Lower leg skin (tissue), 4 donors: ENCODE measurements at regions not wholly inside any gene's neighbourhood (a gene's known extent, or its start where the extent isn't known, plus 50 kb on each side); places are given as distances from the start of the nearest gene placed in this dataset.

Source experiments
- DNase-seq, 2 donors: peaks; one replicate each; pipeline ENCODE4 v3.0.0-alpha.2; 2019; ENCODE audit warnings: low spot score in 2 of 2
- H3K4me3 ChIP-seq: fragments of 200-600 bp; sonication (generic); 2 replicates; pipeline ENCODE4 v1.5.1; 2017; ENCODE audit warnings: mild to moderate bottlenecking, low read depth; ENCODE audit not compliant: poor library complexity, severe bottlenecking
- POLR2A ChIP-seq, 2 donors: fragments of 450-650 bp; IDR thresholded peaks; one replicate each; pipeline ENCODE4 v1.6.1; 2016 to 2017; ENCODE audit warnings: antibody characterized with exemption in 2 of 2, mild to moderate bottlenecking in 1 of 2, moderate library complexity in 1 of 2
- WGBS, 2 donors: methylation state at CpG; one replicate each; pipeline ENCODE4 v1.1.5; 2018; 5-methylcytosine and 5-hydroxymethylcytosine counted together
- intact Hi-C: fragments of 100-400 bp; cut with DNase I; formaldehyde crosslinking; loops from one replicate; pipeline ENCODE4 v1.15.0; 2023; ENCODE audit warnings: low total_unique reads
- TF ChIP-seq, protein P1 (sequence below), 3 donors: fragments of 450-650 bp; IDR thresholded peaks; one replicate each; pipeline ENCODE4 v1.5.1; 2016; ENCODE audit warnings: antibody characterized with exemption in 3 of 3, mild to moderate bottlenecking in 3 of 3, moderate library complexity in 2 of 3

DNA sequence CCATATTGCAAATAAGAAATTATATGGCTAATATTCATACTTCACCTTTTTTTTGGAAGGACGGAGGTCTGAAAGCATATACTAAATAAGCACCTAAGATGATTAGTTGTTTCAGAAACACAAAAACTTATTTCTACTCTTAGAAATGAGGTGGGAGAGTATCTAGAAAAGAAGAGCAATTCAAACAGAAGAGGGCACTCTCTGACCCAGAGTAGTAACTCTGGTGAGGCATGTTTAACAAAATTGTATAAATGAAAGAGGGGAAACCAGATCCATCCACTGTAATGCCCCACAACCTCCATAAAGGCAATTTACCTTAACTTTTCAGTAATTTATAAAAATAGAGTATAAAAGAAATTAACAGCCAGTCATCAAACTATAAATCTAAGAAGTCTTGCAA lies 669.6 kb upstream of the VRK2 start:
- H3K4me3 ChIP-seq = no peak overlapping the region
- intact Hi-C loops = no loop called here
- WGBS, 2 donors = 3 to 78% methylated on average over 1 of the region's 1 CpG
- DNase-seq = no peak
- TF ChIP-seq, protein P1, sequence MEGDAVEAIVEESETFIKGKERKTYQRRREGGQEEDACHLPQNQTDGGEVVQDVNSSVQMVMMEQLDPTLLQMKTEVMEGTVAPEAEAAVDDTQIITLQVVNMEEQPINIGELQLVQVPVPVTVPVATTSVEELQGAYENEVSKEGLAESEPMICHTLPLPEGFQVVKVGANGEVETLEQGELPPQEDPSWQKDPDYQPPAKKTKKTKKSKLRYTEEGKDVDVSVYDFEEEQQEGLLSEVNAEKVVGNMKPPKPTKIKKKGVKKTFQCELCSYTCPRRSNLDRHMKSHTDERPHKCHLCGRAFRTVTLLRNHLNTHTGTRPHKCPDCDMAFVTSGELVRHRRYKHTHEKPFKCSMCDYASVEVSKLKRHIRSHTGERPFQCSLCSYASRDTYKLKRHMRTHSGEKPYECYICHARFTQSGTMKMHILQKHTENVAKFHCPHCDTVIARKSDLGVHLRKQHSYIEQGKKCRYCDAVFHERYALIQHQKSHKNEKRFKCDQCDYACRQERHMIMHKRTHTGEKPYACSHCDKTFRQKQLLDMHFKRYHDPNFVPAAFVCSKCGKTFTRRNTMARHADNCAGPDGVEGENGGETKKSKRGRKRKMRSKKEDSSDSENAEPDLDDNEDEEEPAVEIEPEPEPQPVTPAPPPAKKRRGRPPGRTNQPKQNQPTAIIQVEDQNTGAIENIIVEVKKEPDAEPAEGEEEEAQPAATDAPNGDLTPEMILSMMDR (IDR thresholded peaks at IDR 0.05) = no peak

DNA sequence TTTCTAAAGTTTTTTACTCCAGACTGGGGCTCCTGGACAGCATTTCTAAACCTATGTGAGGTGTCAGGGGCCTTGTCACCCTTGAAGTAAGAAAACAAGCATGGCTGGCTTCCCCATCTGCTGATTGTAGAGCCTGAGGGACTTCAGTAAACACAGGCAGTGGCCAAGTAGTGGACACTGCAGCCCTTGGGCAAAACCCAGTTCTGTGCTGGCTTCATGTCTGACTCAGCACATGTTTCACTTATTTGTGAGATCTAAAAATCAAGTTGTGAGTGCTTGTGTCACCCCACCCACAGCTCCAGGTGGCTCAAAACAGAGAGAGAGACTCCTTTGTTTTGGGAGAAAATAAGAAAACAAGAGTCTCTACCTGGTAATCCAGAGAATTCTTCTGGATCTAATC lies 660.3 kb upstream of the VRK2 start:
- H3K4me3 ChIP-seq = no peak overlapping the region
- intact Hi-C loops = no loop called here
- TF ChIP-seq POLR2A (IDR thresholded peaks at IDR 0.05) = no peak
- TF ChIP-seq, protein P1 (IDR thresholded peaks at IDR 0.05) = no peak
- DNase-seq = no peak

DNA sequence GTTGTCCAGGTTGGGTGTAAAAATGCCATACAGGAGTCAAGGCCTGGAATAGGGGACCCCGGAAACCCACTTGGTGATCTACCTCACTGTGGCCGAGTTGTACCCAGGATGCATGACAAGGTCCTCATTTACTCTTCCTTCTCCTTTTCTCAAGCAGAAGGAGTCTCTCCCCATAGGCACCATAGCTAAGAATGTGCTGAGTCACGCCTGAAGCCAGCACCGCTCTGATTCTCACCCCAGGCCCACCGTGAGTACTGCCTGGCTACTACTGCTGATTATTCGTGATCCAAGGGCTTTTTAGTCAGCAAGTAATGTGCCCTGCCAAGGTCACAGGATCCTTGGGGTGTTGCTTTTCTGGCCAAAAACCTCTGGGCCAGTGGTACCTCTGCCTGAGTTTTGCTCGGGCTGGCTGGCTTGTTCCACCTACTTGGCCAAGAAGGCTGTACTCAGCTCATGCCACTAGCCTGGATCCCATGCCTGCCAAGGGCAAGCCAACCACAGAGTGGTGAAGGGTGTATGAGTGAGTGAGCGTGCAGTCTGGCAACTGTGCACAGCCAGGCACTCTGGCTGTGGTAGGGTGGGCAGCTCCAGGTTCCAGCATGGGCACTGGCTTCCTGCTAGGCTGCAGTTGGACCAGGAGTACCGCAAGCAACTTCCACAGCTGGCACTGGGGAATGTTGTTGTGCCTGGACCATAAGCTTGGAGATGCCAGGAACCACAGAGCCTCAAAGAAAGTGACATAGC lies 650.1 kb upstream of the VRK2 start:
- DNase-seq = peak in 1 of 2 donors; percentile 48
- no peak for TF ChIP-seq POLR2A (IDR thresholded peaks at IDR 0.05)
- TF ChIP-seq, protein P1 (IDR thresholded peaks at IDR 0.05) = no peak
- WGBS, 2 donors = 80 to 83% methylated on average over 9 of the region's 9 CpGs
- intact Hi-C loops = no loop called here
- no peak overlapping the region for H3K4me3 ChIP-seq

DNA sequence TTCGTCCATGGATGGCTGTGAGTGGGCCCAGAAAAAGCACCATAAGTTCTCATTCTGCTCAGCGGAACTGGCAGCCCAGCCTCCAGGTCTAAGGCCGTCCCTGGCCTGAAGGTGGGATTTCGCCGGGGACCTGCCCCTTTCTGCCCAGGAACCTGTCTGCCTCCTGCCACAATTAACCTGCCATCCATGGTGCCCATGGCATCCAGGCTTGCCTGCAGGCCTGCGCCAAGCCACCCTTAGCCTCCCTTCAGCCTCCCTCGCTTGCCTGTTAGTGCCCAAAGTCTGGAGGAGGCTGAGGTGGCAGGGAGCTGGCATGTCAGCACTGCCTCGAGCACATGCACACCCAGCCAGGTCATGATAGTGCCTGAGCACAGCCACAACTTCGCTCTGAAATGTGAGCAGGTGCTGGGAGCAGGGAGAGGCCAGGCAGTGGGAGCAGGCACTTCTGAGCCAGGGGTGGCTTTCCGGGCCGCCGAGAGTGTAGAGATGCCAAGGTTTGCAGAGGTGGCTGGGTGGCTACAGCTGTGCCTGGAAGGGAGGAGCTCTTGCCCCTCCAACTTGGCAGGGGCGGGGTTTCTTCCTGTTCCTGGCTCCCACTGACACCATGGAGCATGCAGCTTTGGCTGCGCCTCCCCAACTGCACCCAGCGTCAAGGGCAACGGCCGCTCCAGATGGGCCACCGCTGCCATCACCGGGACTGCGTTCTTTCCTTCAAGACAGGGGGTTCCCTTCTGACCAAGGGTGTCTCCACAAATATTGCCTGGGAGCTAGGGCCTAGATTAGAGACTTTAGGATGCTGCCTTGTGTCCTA lies 648.9 kb upstream of the VRK2 start:
- intact Hi-C loops = no loop called here
- WGBS, 2 donors = 89 to 95% methylated on average over 17 to 20 of the region's 20 CpGs
- no peak for TF ChIP-seq POLR2A (IDR thresholded peaks at IDR 0.05)
- TF ChIP-seq, protein P1 (IDR thresholded peaks at IDR 0.05) = no peak
- DNase-seq = peak in 1 of 2 donors; percentile 76
- H3K4me3 ChIP-seq = no peak overlapping the region

DNA sequence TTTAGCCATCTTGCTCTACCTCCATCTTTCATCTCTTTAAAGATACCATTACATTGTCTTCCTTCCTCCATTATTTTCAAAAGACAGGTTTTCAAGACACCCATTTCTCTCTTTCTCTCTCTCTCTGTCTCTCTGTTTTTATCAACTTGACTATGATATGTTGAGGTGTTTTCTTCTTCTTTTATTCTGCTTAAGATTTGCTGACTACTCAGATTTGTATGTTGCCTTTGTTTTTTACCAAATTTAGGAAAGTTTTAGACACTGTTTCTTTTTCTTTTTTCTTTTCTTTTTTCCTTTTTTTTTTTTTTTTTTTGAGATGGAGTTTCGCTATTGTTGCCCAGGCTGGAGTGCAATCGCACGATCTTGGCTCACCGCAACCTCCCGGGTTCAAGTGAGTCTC lies 647.5 kb upstream of the VRK2 start:
- WGBS, 2 donors = 70 to 93% methylated on average over 5 of the region's 5 CpGs
- TF ChIP-seq, protein P1 (IDR thresholded peaks at IDR 0.05) = no peak
- TF ChIP-seq POLR2A (IDR thresholded peaks at IDR 0.05) = no peak
- no peak overlapping the region for H3K4me3 ChIP-seq
- intact Hi-C loops = no loop called here
- DNase-seq = no peak
